CD8-positive, alpha-beta memory T cell (primary cell): ENCODE measurements at regions not wholly inside any gene's neighbourhood (a gene's known extent, or its start where the extent isn't known, plus 50 kb on each side); places are given as distances from the start of the nearest gene placed in this dataset.

Experiments used
- CTCF ChIA-PET: fragments of 350-600 bp; sonication (Branson Sonifier 250); formaldehyde crosslinking; loops from one replicate; lab custom pipeline; 2021; ENCODE audit warnings: antibody characterized with exemption; lab: Charles Lee
- POLR2A ChIA-PET: fragments of 350-600 bp; sonication (Branson Sonifier 250); formaldehyde crosslinking; loops from one replicate; lab custom pipeline; 2021; ENCODE audit warnings: antibody characterized with exemption; lab: Charles Lee
- DNase-seq, 5 donors: peaks; one replicate each; pipeline versions ENCODE4 v3.0.0 to v3.0.0-alpha.2; 2020 to 2022; ENCODE audit warnings: mixed read lengths in 1 of 5
- H3K27ac ChIP-seq: one replicate; pipeline ENCODE4 v1.7.0; 2013; ENCODE audit warnings: low read depth, mild to moderate bottlenecking, low read length, moderate library complexity
- H3K27me3 ChIP-seq: 2 replicates; pipeline ENCODE4 v1.7.0; 2013; ENCODE audit warnings: low read length, mild to moderate bottlenecking; ENCODE audit not compliant: insufficient read depth, poor library complexity, severe bottlenecking
- H3K36me3 ChIP-seq: 2 replicates; pipeline ENCODE4 v1.7.0; 2013; ENCODE audit warnings: mild to moderate bottlenecking, low read length, moderate library complexity; ENCODE audit not compliant: insufficient read depth
- H3K4me1 ChIP-seq: 2 replicates; pipeline ENCODE4 v1.7.0; 2013; ENCODE audit warnings: mild to moderate bottlenecking, low read length, moderate library complexity; ENCODE audit not compliant: insufficient read depth
- H3K4me3 ChIP-seq: 2 replicates; pipeline ENCODE4 v1.7.0; 2013; ENCODE audit warnings: mild to moderate bottlenecking, low read length
- H3K9me3 ChIP-seq: 2 replicates; pipeline ENCODE4 v1.7.0; 2013; ENCODE audit warnings: mild to moderate bottlenecking, low read length
- H3K27ac Mint-ChIP-seq, 8 donors: one replicate each; pipeline ENCODE4 v1.8.0; 2020 to 2021; ENCODE audit warnings: mixed read lengths in 8 of 8, mild to moderate bottlenecking in 6 of 8, inconsistent platforms in 3 of 8, moderate library complexity in 3 of 8
- H3K27me3 Mint-ChIP-seq, 2 donors: one replicate each; pipeline ENCODE4 v1.8.0; 2020 to 2021; ENCODE audit warnings: mixed read lengths in 2 of 2, mild to moderate bottlenecking in 1 of 2, moderate library complexity in 1 of 2
- H3K36me3 Mint-ChIP-seq, 3 donors: one replicate each; pipeline ENCODE4 v1.8.0; 2020 to 2021; ENCODE audit warnings: mixed read lengths in 3 of 3, inconsistent platforms in 1 of 3, mild to moderate bottlenecking in 1 of 3
- H3K4me1 Mint-ChIP-seq, 3 donors: one replicate each; pipeline ENCODE4 v1.8.0; 2020 to 2021; ENCODE audit warnings: mixed read lengths in 3 of 3, inconsistent platforms in 1 of 3, mild to moderate bottlenecking in 1 of 3
- H3K4me3 Mint-ChIP-seq, 7 donors: one replicate each; pipeline ENCODE4 v1.8.0; 2020 to 2021; ENCODE audit warnings: mixed read lengths in 7 of 7, mild to moderate bottlenecking in 6 of 7, moderate library complexity in 4 of 7, inconsistent platforms in 2 of 7
- H3K9me3 Mint-ChIP-seq, 5 donors: one replicate each; pipeline ENCODE4 v1.8.0; 2020 to 2022; ENCODE audit warnings: mixed read lengths in 5 of 5, mild to moderate bottlenecking in 3 of 5, moderate library complexity in 2 of 5, inconsistent platforms in 1 of 5

GRCh38 chr9:113659039-113659438 lies 195.5 kb downstream of the RGS3 start:
- H3K9me3 Mint-ChIP-seq, result no peaks in the 10 kb centered on the region
- H3K4me1 Mint-ChIP-seq, result peaks cover 0 to 5% (median 3%) of the 10 kb centered on the region in 3 donors
- H3K27ac Mint-ChIP-seq, result no peak overlapping the region
- H3K36me3 Mint-ChIP-seq, result no peaks in the 10 kb centered on the region
- H3K27me3 Mint-ChIP-seq, result peaks cover 21 to 34% of the 10 kb centered on the region in 2 donors
- Histone ChIP-seq H3K27ac (no peak overlapping the region), H3K4me1 (no peaks in the 10 kb centered on the region), H3K27me3 (peaks cover 6% of the 10 kb centered on the region), H3K9me3 (no peaks in the 10 kb centered on the region), H3K4me3 (no peak overlapping the region), H3K36me3 (no peaks in the 10 kb centered on the region)
- no peak overlapping the region for H3K4me3 Mint-ChIP-seq
- POLR2A ChIA-PET, result no interaction called here
- no peak for DNase-seq
- CTCF ChIA-PET, result interaction anchor here (2.0 to 8.4 kb wide), 8 partner anchors 8 to 386 kb away, joined by 10 to 141 read pairs (median 36); partner anchors contain the start of genes ALAD, CDC26 and PRPF4

DNA sequence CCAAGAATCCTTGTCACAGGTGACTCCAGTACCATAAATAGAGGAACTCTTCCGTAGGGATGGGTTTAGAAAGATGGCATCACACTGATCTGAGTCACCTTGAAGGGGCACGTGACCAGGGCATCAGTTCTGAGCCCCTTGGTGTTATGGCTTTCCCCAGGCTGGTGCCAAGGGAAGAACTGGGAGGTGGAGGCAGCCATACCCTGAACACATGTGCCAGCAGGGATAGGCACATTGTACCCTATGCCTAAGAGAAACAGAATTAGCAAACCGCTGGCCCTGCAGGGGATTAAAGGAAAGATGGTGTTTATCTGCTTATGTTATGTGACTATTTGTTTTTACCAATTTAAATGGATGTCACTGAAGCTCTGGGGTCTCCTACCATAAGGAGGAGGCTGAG lies 196.2 kb downstream of the RGS3 start:
- no peak overlapping the region for H3K4me3 Mint-ChIP-seq
- Histone ChIP-seq H3K36me3 (no peaks in the 10 kb centered on the region), H3K4me3 (no peak overlapping the region), H3K4me1 (no peaks in the 10 kb centered on the region), H3K27me3 (peaks cover 6% of the 10 kb centered on the region), H3K27ac (no peak overlapping the region), H3K9me3 (no peaks in the 10 kb centered on the region)
- no peaks in the 10 kb centered on the region for H3K9me3 Mint-ChIP-seq
- no peak for DNase-seq
- no peaks in the 10 kb centered on the region for H3K36me3 Mint-ChIP-seq
- ChIA-PET POLR2A (no interaction called here), CTCF (interaction anchor here (1.6 to 8.4 kb wide), 3 partner anchors 69 to 548 kb away, joined by 3 to 141 read pairs (median 45); no protein-coding TSS in a partner anchor)
- H3K4me1 Mint-ChIP-seq, result peaks cover 0 to 5% (median 3%) of the 10 kb centered on the region in 3 donors
- peaks cover 24 to 34% of the 10 kb centered on the region in 2 donors for H3K27me3 Mint-ChIP-seq
- H3K27ac Mint-ChIP-seq, result peak overlapping the region in 1 of 8 donors; percentile 21

- Histone ChIP-seq H3K9me3 (no peaks in the 10 kb centered on the region), H3K27ac (no peak overlapping the region), H3K4me3 (no peak overlapping the region), H3K27me3 (peaks cover 6% of the 10 kb centered on the region), H3K4me1 (no peaks in the 10 kb centered on the region), H3K36me3 (no peaks in the 10 kb centered on the region)
- H3K9me3 Mint-ChIP-seq, result no peaks in the 10 kb centered on the region
- no peak overlapping the region for H3K4me3 Mint-ChIP-seq
- ChIA-PET POLR2A (no interaction called here), CTCF (interaction anchor here (1.6 to 8.4 kb wide), 2 partner anchors 214 to 548 kb away, joined by 3 to 141 read pairs; no protein-coding TSS in a partner anchor)
- no peak for DNase-seq
- H3K36me3 Mint-ChIP-seq, result no peaks in the 10 kb centered on the region
- H3K4me1 Mint-ChIP-seq, result peaks cover 0 to 5% (median 3%) of the 10 kb centered on the region in 3 donors
- H3K27me3 Mint-ChIP-seq, result peaks cover 24 to 34% of the 10 kb centered on the region in 2 donors
- H3K27ac Mint-ChIP-seq, result no peak overlapping the region
Measured at GRCh38 chr9:113660196-113660595, 196.7 kb downstream of the RGS3 start.

GRCh38 chr9:113661074-113661473 lies 197.5 kb downstream of the RGS3 start:
- Mint-ChIP-seq H3K9me3 (no peaks in the 10 kb centered on the region), H3K27ac (peak overlapping the region in 1 of 8 donors; percentile 21), H3K27me3 (peaks cover 24 to 34% of the 10 kb centered on the region in 2 donors), H3K4me1 (peaks cover 0 to 3% (median 2%) of the 10 kb centered on the region in 3 donors), H3K4me3 (no peak overlapping the region), H3K36me3 (no peaks in the 10 kb centered on the region)
- Histone ChIP-seq H3K9me3 (no peaks in the 10 kb centered on the region), H3K4me3 (no peak overlapping the region), H3K27me3 (peaks cover 6% of the 10 kb centered on the region), H3K27ac (no peak overlapping the region), H3K36me3 (no peaks in the 10 kb centered on the region), H3K4me1 (no peaks in the 10 kb centered on the region)
- DNase-seq, result no peak
- CTCF ChIA-PET, result interaction anchor here (0.9 to 8.4 kb wide), 3 partner anchors 11 to 549 kb away, joined by 3 to 141 read pairs (median 3); no protein-coding TSS in a partner anchor
- POLR2A ChIA-PET, result no interaction called here

DNA sequence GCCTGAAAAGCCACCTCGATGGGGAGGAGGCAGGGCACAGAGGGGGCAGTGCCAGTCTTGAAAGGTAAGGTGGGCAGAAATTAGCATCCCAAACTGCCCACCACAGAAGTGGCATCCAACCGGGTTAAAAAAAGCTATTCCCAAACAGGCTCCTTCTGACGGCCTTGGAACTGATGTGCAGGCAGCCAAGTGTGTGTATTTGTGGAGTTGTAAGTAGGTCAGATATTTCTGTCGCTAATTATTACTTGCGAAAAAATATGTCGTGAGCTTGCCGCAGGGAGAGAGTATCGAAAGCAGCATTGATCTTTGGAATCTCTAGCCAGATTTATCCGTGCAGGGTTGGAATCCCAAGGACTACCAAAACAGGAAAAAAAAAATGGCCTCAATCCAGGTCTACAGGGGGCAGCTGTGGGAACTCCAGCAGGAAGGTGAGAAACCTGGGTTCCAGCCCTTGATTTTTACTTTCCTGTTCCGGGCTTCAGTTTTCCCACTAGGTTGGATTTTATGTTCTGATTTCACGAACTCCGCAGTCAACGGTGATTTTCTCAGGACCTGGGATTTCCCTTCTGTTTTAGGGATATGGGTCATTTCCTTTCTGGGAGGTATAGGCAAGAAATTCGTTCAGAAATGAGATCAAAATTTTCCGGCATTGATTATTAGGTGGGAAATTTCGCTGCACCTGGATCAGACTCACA lies 200.8 kb downstream of the RGS3 start:
- H3K27me3 ChIP-seq, result no peaks in the 10 kb centered on the region
- Mint-ChIP-seq H3K9me3 (no peaks in the 10 kb centered on the region), H3K27ac (no peak overlapping the region), H3K36me3 (no peaks in the 10 kb centered on the region), H3K4me1 (no peaks in the 10 kb centered on the region), H3K4me3 (no peak overlapping the region), H3K27me3 (peaks cover 26 to 36% of the 10 kb centered on the region in 2 donors)
- no peak overlapping the region for H3K4me3 ChIP-seq
- POLR2A ChIA-PET, result no interaction called here
- no peaks in the 10 kb centered on the region for H3K4me1 ChIP-seq
- CTCF ChIA-PET, result interaction anchor here (1.1 kb wide), 1 partner anchor 9 kb away, joined by 3 read pairs; no protein-coding TSS in a partner anchor
- no peak overlapping the region for H3K27ac ChIP-seq
- no peak for DNase-seq
- H3K9me3 ChIP-seq, result no peaks in the 10 kb centered on the region
- no peaks in the 10 kb centered on the region for H3K36me3 ChIP-seq

GRCh38 chr9:113665064-113665463 lies 201.5 kb downstream of the RGS3 start:
- no peak for DNase-seq
- H3K27me3 Mint-ChIP-seq, result peaks cover 19 to 29% of the 10 kb centered on the region in 2 donors
- Histone ChIP-seq H3K4me1 (no peaks in the 10 kb centered on the region), H3K27me3 (no peaks in the 10 kb centered on the region), H3K36me3 (no peaks in the 10 kb centered on the region), H3K9me3 (no peaks in the 10 kb centered on the region), H3K27ac (no peak overlapping the region), H3K4me3 (no peak overlapping the region)
- CTCF ChIA-PET, result interaction anchor here (0.9 to 1.1 kb wide), 2 partner anchors 9 to 83 kb away, joined by 3 read pairs; no protein-coding TSS in a partner anchor
- no peaks in the 10 kb centered on the region for H3K9me3 Mint-ChIP-seq
- POLR2A ChIA-PET, result interaction anchor here (0.5 kb wide), 1 partner anchor 254 kb away, joined by 3 read pairs; no protein-coding TSS in a partner anchor
- H3K4me3 Mint-ChIP-seq, result no peak overlapping the region
- no peaks in the 10 kb centered on the region for H3K36me3 Mint-ChIP-seq
- no peak overlapping the region for H3K27ac Mint-ChIP-seq
- H3K4me1 Mint-ChIP-seq, result no peaks in the 10 kb centered on the region

- POLR2A ChIA-PET, result no interaction called here
- H3K27ac Mint-ChIP-seq, result no peak overlapping the region
- no peaks in the 10 kb centered on the region for H3K4me1 Mint-ChIP-seq
Measured at GRCh38 chr9:113665756-113666155, 202.2 kb downstream of the RGS3 start.

DNA sequence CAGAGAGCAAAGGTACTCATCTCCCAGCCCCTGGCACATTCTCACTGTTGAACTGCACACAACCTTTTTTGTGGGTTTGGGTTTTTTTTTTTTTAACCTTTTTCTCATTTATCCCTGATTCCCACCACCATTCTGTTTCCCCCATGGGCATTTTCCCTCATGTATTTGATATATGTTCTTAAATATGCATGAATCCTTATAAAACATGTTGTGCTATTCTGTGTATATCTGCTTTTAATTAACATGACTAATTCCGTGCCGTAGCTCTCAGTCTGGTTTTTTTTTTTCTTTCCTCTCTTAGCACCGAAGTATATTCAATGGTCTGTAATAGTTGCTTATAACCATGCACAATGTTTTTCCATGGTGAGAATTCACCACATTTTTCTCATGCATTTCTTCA lies 204.5 kb downstream of the RGS3 start:
- H3K4me3 ChIP-seq, result no peak overlapping the region

More at GRCh38 chr9:113665756-113666155, 202.2 kb downstream of the RGS3 start:
- Histone ChIP-seq H3K4me1 (no peaks in the 10 kb centered on the region), H3K36me3 (no peaks in the 10 kb centered on the region), H3K27ac (no peak overlapping the region), H3K27me3 (no peaks in the 10 kb centered on the region), H3K4me3 (no peak overlapping the region), H3K9me3 (no peaks in the 10 kb centered on the region)
- CTCF ChIA-PET, result interaction anchor here (0.9 to 1.1 kb wide), 2 partner anchors 10 to 84 kb away, joined by 3 read pairs; no protein-coding TSS in a partner anchor
- DNase-seq, result no peak
- no peaks in the 10 kb centered on the region for H3K36me3 Mint-ChIP-seq
- peaks cover 14 to 23% of the 10 kb centered on the region in 2 donors for H3K27me3 Mint-ChIP-seq
- H3K9me3 Mint-ChIP-seq, result no peaks in the 10 kb centered on the region
- H3K4me3 Mint-ChIP-seq, result no peak overlapping the region

More for the DNA sequence above, 204.5 kb downstream of the RGS3 start:
- H3K9me3 Mint-ChIP-seq, result no peaks in the 10 kb centered on the region
- Histone ChIP-seq H3K9me3 (no peaks in the 10 kb centered on the region), H3K27ac (no peak overlapping the region), H3K4me1 (no peaks in the 10 kb centered on the region), H3K27me3 (no peaks in the 10 kb centered on the region), H3K36me3 (no peaks in the 10 kb centered on the region)
- ChIA-PET CTCF (no interaction called here), POLR2A (interaction anchor here (0.7 kb wide), 1 partner anchor 242 kb away, joined by 4 read pairs; no protein-coding TSS in a partner anchor)
- no peak overlapping the region for H3K4me3 Mint-ChIP-seq
- no peaks in the 10 kb centered on the region for H3K36me3 Mint-ChIP-seq
- H3K27ac Mint-ChIP-seq, result no peak overlapping the region
- peaks cover 13 to 14% of the 10 kb centered on the region in 2 donors for H3K27me3 Mint-ChIP-seq
- DNase-seq, result no peak
- H3K4me1 Mint-ChIP-seq, result no peaks in the 10 kb centered on the region
